Retinal pigment epithelial cell (primary cell): ENCODE measurements at regions not wholly inside any gene's neighbourhood (a gene's known extent, or its start where the extent isn't known, plus 50 kb on each side); places are given as distances from the start of the nearest gene placed in this dataset.

Experiments used
- DNase-seq: peaks from one replicate; pipeline ENCODE4 v3.0.0-alpha.2; 2010; ENCODE audit warnings: low read depth
- H3K4me3 ChIP-seq: 2 replicates; pipeline ENCODE4 v1.5.1; 2011; ENCODE audit warnings: mild to moderate bottlenecking, low read length, control low read depth, moderate library complexity
- CTCF ChIP-seq: conservative IDR thresholded peaks from 2 replicates; pipeline ENCODE4 v1.5.1; 2011; ENCODE audit warnings: low read depth, low read length, control low read depth, inconsistent platforms

GRCh38 chrX:125198546-125198945, 121.1 kb upstream of the TEX13C start:
- TF ChIP-seq CTCF, result no peak
- DNase-seq, result no peak
- H3K4me3 ChIP-seq, result no peak overlapping the region

DNA sequence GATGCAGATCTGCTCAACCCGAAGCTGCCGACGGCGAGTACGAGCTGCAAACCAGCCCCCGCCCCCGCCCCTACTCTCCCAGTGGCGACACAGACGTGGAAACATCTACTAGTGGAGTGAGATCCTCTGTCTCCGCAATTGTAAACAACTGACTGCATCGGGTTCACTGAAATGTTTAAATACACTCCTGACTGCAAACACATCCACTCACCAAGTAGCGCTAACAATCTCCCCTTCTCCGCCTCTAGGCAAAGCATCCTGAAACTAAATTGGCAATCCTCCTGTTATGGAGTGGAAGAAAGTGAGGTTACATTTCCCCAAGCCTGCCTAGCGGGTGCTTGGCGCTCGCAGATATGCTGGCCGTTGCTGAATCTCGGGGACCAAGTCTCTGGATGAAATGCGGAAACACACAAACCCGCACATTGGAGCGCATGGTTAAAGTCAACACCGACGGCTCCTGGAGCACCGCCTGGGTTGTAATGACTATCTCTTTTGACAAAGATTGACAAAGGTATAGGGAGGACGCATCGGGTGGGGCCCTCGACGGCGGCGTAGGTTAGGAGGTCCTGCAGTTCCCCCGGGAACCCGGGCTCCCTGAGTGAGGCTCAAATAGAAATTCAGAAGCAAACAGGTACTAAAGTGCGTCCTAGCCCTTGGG, 117.0 kb upstream of the TEX13C start:
- no peak overlapping the region for H3K4me3 ChIP-seq
- no peak for TF ChIP-seq CTCF
- DNase-seq, result no peak

GRCh38 chrX:125203365-125203736, 116.3 kb upstream of the TEX13C start:
- TF ChIP-seq CTCF, result no peak
- DNase-seq, result no peak
- H3K4me3 ChIP-seq, result no peak overlapping the region

- DNase-seq, result no peak
- peak overlapping the region; percentile 31 for H3K4me3 ChIP-seq
- TF ChIP-seq CTCF, result no peak
Measured at GRCh38 chrX:125203737-125204578, 115.7 kb upstream of the TEX13C start.

GRCh38 chrX:125204681-125205132, 115.0 kb upstream of the TEX13C start:
- no peak for TF ChIP-seq CTCF
- DNase-seq, result no peak
- peak overlapping the region; percentile 31 for H3K4me3 ChIP-seq

GRCh38 chrX:125205133-125205917, 114.3 kb upstream of the TEX13C start:
- H3K4me3 ChIP-seq, result peak overlapping the region; percentile 31
- peak; percentile 30 for TF ChIP-seq CTCF
- DNase-seq, result peak; percentile 2
